GM12872 (cell line): ENCODE measurements at regions not wholly inside any gene's neighbourhood (a gene's known extent, or its start where the extent isn't known, plus 50 kb on each side); places are given as distances from the start of the nearest gene placed in this dataset.

Experiments
- TF ChIP-seq, protein P1 (sequence below): IDR thresholded peaks from 3 replicates; pipeline ENCODE4 v1.5.1; 2011; ENCODE audit warnings: low read depth, mild to moderate bottlenecking, low read length, moderate library complexity; ENCODE audit not compliant: insufficient read depth

GRCh38 chr13:50708461-50708860 lies 135.0 kb downstream of the DLEU7 start:
- TF ChIP-seq, protein P1, sequence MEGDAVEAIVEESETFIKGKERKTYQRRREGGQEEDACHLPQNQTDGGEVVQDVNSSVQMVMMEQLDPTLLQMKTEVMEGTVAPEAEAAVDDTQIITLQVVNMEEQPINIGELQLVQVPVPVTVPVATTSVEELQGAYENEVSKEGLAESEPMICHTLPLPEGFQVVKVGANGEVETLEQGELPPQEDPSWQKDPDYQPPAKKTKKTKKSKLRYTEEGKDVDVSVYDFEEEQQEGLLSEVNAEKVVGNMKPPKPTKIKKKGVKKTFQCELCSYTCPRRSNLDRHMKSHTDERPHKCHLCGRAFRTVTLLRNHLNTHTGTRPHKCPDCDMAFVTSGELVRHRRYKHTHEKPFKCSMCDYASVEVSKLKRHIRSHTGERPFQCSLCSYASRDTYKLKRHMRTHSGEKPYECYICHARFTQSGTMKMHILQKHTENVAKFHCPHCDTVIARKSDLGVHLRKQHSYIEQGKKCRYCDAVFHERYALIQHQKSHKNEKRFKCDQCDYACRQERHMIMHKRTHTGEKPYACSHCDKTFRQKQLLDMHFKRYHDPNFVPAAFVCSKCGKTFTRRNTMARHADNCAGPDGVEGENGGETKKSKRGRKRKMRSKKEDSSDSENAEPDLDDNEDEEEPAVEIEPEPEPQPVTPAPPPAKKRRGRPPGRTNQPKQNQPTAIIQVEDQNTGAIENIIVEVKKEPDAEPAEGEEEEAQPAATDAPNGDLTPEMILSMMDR: no peak

GRCh38 chr13:50709058-50709457 lies 134.4 kb downstream of the DLEU7 start:
- TF ChIP-seq, protein P1: no peak

GRCh38 chr13:50711131-50711815 lies 132.2 kb downstream of the DLEU7 start:
- TF ChIP-seq, protein P1: no peak

DNA sequence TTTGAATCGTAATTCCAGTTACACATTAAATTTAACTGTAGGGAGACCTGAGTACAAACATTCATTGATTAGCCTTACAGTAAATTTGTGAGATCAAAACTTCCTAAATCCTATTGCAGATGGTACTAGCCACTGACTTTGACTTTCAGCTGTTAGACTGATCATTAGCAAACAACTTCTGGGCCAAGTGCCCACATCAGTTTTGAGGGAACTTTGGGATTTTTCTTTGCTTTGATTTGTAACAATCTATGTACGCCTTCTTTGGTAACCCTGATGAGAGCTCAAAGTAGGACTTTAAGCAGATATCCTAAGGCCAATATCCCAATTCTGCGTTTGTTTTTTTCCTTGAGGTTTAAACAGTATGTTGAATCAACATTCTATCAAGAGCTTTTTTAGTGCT lies 131.5 kb downstream of the DLEU7 start:
- TF ChIP-seq, protein P1: no peak

DNA sequence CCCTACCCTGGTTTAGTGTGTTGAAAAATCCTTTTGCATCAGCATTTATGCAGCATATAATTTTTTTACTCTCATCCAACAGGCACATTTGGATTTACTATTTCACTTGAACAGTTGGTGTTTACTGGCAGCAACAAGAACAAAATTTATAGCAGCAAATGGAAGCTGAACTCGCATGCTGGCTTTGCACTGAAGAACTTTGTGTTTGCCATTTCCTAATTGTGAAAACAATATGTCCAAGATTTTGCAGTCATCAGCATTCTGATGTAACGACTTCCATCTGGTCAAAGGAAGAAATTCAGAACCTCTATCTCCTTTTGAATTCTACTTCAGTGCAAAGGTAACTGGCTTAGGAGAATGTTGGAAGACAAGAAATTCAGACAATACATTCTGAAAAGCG lies 131.0 kb downstream of the DLEU7 start:
- TF ChIP-seq, protein P1: no peak

DNA sequence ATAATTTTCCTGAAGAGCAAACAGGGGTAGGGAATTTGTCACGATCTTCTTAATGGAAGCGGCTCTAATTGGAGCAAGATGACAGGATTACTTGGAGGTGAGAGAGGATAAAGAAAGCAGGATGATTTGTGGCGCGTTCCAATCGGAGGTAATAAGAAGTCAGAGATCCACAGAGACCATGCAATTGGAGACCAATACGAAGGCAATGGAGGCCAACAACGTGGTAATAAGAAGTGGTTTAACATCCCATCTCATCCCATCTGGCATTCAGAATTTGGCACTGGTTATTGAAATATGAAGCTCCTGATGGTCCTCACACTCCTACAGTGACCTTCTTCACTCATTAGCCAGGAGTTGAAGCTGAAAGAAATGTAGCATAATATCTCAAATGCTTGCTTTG lies 130.6 kb downstream of the DLEU7 start:
- TF ChIP-seq, protein P1: no peak

DNA sequence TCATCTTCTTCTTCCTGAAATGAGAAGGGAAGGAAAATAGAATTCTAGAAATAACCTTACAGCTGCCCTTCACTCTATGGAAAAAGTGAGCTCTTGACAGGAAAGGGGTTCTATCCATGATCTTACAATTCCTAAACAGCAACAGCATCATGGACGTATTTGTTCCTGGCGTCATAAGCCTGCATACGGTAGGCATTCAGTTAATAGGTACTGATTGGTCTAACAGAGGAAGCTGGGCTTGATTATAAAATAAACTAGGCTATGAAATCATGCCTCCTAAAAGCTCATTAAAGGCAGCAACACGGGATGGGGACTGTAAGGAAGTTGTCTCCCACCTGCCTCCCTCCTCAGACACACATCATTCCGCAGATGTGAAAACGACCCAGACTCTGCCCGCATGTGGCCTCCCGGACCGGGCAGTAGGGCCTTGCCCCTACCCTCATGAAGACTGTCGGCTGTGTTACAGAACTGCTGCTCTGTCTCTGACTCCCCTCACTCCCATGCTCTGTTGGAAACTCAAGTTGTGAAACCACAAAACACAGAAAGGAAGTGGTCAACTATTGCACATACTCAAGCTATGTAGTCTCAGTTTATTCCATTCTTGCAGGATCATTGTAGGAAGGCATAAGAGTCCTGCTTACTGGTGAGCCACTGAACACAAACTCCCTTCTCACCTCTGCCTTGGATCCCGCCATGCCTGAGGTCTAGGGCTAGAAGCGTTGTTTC lies 129.8 kb downstream of the DLEU7 start:
- TF ChIP-seq, protein P1: no peak
